NCI-H510A (cell line): ENCODE measurements at regions not wholly inside any gene's neighbourhood (a gene's known extent, or its start where the extent isn't known, plus 50 kb on each side); places are given as distances from the start of the nearest gene placed in this dataset.

Source experiments
- DNase-seq: peaks from one replicate; lab custom pipeline; 2025; lab: John Stamatoyannopoulos, UW

- no peak for DNase-seq
Observed at GRCh38 chr1:30405631-30406212, 317.7 kb downstream of the MATN1 start.

- no peak for DNase-seq
Observed at GRCh38 chr1:30405081-30405480, 318.3 kb downstream of the MATN1 start.

GRCh38 chr1:30404341-30404740 is 319.0 kb downstream of the MATN1 start:
- no peak for DNase-seq

- DNase-seq, result no peak
Observed at GRCh38 chr1:30403726-30404125, 319.7 kb downstream of the MATN1 start.

- DNase-seq, result no peak
Observed at GRCh38 chr1:30403061-30403645, 320.2 kb downstream of the MATN1 start.

GRCh38 chr1:30402031-30402430 is 321.4 kb downstream of the MATN1 start:
- DNase-seq, result no peak

- DNase-seq, result no peak
Observed at GRCh38 chr1:30400507-30400906, 322.9 kb downstream of the MATN1 start.

GRCh38 chr1:30399026-30399425 is 324.4 kb downstream of the MATN1 start:
- DNase-seq, result no peak

GRCh38 chr1:30397576-30397975 is 325.8 kb downstream of the MATN1 start:
- no peak for DNase-seq

- DNase-seq, result no peak
Observed at GRCh38 chr1:30395631-30396030, 327.8 kb downstream of the MATN1 start.

GRCh38 chr1:30388386-30388785 is 335.0 kb downstream of the MATN1 start:
- no peak for DNase-seq

GRCh38 chr1:30386156-30386926 is 337.0 kb downstream of the MATN1 start:
- no peak for DNase-seq

- no peak for DNase-seq
Observed at GRCh38 chr1:30385246-30385995, 338.0 kb downstream of the MATN1 start.

- DNase-seq, result no peak
Observed at GRCh38 chr1:30384286-30385245, 338.8 kb downstream of the MATN1 start.

GRCh38 chr1:30383221-30383711 is 340.1 kb downstream of the MATN1 start:
- DNase-seq, result no peak

GRCh38 chr1:30382496-30382895 is 340.9 kb downstream of the MATN1 start:
- no peak for DNase-seq

- DNase-seq, result no peak
Observed at GRCh38 chr1:30381671-30382365, 341.6 kb downstream of the MATN1 start.

- DNase-seq, result no peak
Observed at GRCh38 chr1:30381266-30381665, 342.1 kb downstream of the MATN1 start.

GRCh38 chr1:30380625-30380984 is 342.8 kb downstream of the MATN1 start:
- DNase-seq, result no peak

GRCh38 chr1:30379684-30380624 is 343.4 kb downstream of the MATN1 start:
- peak; percentile 43 for DNase-seq
